Tibial artery (tissue), 4 donors: ENCODE measurements at regions not wholly inside any gene's neighbourhood (a gene's known extent, or its start where the extent isn't known, plus 50 kb on each side); places are given as distances from the start of the nearest gene placed in this dataset.

Source experiments
- DNase-seq, 2 donors: peaks; one replicate each; pipeline ENCODE4 v3.0.0-alpha.2; 2019
- H3K27ac ChIP-seq, 2 donors: fragments of 200-600 bp; sonication (generic) in 1 of 2; 1 replicate in 1 of 2; 2 replicates in 1 of 2; pipeline ENCODE4 v1.5.1; 2018 to 2019; ENCODE audit warnings: mild to moderate bottlenecking in 1 of 2
- H3K27me3 ChIP-seq, 2 donors: fragments of 200-600 bp; sonication (generic) in 1 of 2; one replicate each; pipeline versions ENCODE4 v1.5.1 to v1.6.0; 2016 to 2019
- H3K36me3 ChIP-seq, 3 donors: fragments of 200-600 bp; sonication (generic) in 2 of 3; one replicate each; pipeline ENCODE4 v1.5.1; 2016 to 2019; ENCODE audit warnings: mild to moderate bottlenecking in 2 of 3
- H3K4me1 ChIP-seq, 4 donors: fragments of 200-600 bp; sonication (generic) in 2 of 4; 1 replicate in 3 of 4; 2 replicates in 1 of 4; pipeline ENCODE4 v1.5.1; 2016 to 2019
- H3K4me3 ChIP-seq, 2 donors: fragments of 200-600 bp; sonication (generic) in 1 of 2; 1 replicate in 1 of 2; 2 replicates in 1 of 2; pipeline ENCODE4 v1.5.1; 2018 to 2019; ENCODE audit warnings: mild to moderate bottlenecking in 2 of 2
- H3K9me3 ChIP-seq, 3 donors: fragments of 200-600 bp; sonication (generic) in 1 of 3; one replicate each; pipeline ENCODE4 v1.5.1; 2016 to 2019
- CTCF ChIP-seq, 2 experiments: fragments of 200-600 bp in 1 of 2; fragments of 450-650 bp in 1 of 2; IDR thresholded peaks; one replicate each; pipeline ENCODE4 v1.5.1; 2017 to 2019; ENCODE audit warnings: antibody characterized with exemption in 2 of 2, mild to moderate bottlenecking in 1 of 2, moderate library complexity in 1 of 2
- intact Hi-C: fragments of 100-400 bp; cut with DNase I; formaldehyde crosslinking; loops from one replicate; pipeline ENCODE4 v1.15.0; 2023; ENCODE audit warnings: low total_unique reads

GRCh38 chr3:112693186-112693585 is 52.2 kb upstream of the CCDC80 start:
- Histone ChIP-seq H3K27me3 (no peaks in the 10 kb centered on the region), H3K9me3 (no peaks in the 10 kb centered on the region), H3K4me3 (no peak overlapping the region), H3K36me3 (no peaks in the 10 kb centered on the region), H3K4me1 (peaks cover 0 to 22% (median 7%) of the 10 kb centered on the region in 4 donors), H3K27ac (no peak overlapping the region)
- no peak for DNase-seq
- intact Hi-C loops, result no loop called here
- no peak for TF ChIP-seq CTCF (IDR thresholded peaks at IDR 0.05)
